DMS53 (cell line): ENCODE measurements at regions not wholly inside any gene's neighbourhood (a gene's known extent, or its start where the extent isn't known, plus 50 kb on each side); places are given as distances from the start of the nearest gene placed in this dataset.
A peak's percentile ranks its signal among the peaks of the same experiment; 100 is the strongest.
"Not testable (repeated sequence)": the region's sequence is repeated elsewhere in the genome, so short reads cannot be mapped to it uniquely, and the experiment has no call there.

Experiments used
- DNase-seq: peaks from one replicate; lab custom pipeline; 2025; lab: John Stamatoyannopoulos, UW

- no peak for DNase-seq
These were observed 250.3 kb downstream of the TTC32 start for GRCh38 chr2:19651466-19651865.

DNA sequence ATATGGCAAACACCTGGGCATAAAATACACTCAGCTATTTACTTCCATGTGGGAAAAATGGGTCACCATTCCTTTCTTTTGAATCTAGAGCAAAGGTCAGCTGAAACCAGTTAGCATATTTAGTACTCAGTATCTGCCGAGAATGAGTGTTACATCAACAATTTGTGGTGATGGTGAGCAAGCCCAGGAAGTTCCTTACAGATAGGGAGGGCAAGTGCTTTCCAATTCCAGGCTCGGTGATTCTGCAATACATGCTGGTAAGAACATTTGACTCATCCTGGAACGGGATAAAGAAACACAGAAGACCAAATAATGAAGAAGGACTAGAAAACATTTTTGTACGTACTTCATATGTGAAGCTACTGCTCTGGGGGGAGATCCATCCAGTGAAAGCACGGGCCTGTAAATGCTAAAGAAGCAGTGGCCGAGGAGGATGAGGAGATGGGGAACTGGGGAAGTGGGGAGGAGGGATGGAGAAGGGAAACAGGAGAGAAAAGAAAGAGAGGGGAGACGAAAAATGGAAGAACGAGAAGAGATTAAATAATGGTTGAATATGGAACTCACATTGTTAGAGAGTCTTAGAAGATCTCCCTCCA, 251.9 kb downstream of the TTC32 start:
- no peak for DNase-seq

DNA sequence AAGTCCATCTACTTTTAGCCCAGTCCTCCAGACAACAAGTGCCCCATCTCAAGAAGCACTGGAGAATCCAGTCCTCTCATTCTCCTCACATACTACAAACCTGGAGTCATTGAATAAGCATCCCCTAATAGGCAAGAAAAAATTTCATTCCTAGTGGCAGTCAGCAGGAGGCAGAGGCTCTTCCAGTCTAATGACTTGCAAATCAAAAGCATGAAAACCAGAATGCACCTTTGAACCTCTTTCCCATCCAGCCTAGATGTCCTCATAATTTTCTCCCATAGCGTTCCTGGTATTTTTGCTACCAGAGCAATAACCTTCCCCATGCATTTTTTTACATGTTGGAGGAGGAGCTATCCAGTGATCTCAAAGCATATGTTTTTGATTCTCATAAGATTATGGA, 252.6 kb downstream of the TTC32 start:
- no peak for DNase-seq

GRCh38 chr2:19648583-19648982, 253.2 kb downstream of the TTC32 start:
- no peak for DNase-seq

GRCh38 chr2:19646987-19647386, 254.8 kb downstream of the TTC32 start:
- no peak for DNase-seq

DNA sequence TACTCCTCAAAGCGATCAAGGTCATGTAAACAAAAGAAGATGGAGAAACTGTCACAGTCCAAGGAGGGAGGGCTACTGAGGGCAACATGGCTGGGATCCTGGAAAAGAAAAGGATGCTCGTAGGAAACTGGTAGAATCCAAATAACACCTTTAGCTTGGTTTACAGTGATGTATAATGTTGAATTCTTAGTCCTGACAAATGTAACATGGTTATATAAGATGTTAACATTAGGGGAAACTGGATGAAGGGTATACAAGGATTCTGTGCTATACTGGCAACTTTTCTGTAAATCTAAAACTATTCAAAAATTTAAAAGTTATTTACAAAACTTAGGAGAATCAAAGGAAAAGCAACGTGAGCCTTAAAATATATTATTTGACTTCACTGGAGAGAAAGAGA, 257.0 kb downstream of the TTC32 start:
- no peak for DNase-seq

GRCh38 chr2:19643117-19643518, 258.7 kb downstream of the TTC32 start:
- no peak for DNase-seq

GRCh38 chr2:19642501-19642900, 259.3 kb downstream of the TTC32 start:
- no peak for DNase-seq

DNA sequence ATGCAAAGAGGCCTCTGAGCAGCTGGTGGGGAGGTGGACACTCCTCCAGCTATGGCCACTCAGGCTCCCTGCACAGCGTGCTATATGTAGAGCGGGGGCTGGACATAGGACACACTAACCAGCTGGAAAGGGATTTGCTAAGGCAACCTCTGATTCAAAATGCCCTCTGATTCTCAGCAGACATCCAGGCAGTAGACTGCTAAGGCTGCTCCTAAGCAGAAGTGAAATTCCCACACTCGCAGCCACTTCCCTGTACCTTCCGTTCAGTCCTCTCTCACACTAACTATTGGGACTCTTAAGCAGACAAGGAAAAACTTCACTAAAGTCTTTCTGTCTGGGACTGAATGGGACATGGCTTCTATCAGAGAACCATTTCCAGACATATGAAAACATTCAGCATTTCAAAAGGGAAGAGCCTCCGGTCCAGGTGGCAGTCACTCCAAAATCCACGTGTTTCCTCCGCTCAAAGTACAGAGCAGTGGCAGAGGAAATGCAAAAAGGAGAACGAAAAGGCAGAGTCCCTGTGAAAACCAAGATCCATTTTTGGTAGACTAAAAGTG, 265.8 kb downstream of the TTC32 start:
- DNase-seq = no peak

DNA sequence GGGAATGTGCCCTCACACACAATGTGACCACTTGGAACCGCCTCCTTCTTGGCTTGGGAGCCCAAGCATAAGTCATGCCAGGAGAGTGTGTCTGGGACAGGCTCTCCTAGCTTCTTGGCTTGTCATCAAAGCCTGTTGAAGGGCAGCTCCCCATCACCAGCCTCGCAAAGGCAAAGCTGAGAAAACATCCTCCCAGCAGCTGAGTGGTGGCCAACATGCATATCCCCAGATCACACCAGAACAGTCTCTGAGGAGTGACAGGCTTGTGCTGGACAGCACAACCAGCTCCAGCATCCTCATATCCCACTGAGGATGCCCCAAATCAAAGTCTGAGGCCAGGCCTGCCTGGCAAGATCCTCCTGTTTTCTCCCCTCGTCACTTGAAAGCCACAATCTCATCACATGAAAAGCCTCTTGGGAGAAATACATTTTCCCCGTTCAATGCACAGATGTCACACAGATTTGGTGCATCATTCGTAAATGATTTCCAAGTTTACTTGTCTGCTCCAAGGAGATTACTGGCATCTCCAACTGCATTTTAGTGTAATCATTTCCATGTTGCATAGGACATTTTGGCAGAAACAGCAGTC, 269.3 kb downstream of the TTC32 start:
- DNase-seq = no peak

- no peak for DNase-seq
These were observed 269.9 kb downstream of the TTC32 start for GRCh38 chr2:19631871-19632270.

GRCh38 chr2:19630921-19631320, 270.9 kb downstream of the TTC32 start:
- DNase-seq = peak; percentile 4

DNA sequence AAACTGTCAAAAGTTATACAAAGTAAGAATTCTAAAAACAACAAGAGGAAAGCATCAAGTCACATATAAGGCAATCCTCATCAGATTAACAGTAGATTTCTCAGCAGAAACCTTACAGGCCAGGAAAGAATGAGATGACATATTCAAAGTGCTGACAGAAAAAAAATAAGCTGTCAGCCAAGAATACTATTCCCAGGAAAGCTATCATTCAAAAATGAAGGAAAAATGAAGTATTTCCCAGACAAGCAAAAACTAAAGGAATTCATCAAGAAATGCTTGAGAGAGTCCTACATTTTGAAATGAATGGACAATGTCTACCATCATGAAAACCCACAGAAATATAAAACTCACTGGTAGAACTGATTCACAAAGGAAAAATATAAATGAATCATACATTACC, 268.9 kb upstream of the OSR1 start:
- DNase-seq = no peak

- DNase-seq = peak; percentile 9
These were observed 265.1 kb upstream of the OSR1 start for GRCh38 chr2:19623488-19623887.

GRCh38 chr2:19617257-19617848, 258.9 kb upstream of the OSR1 start:
- DNase-seq = peak; percentile 83

DNA sequence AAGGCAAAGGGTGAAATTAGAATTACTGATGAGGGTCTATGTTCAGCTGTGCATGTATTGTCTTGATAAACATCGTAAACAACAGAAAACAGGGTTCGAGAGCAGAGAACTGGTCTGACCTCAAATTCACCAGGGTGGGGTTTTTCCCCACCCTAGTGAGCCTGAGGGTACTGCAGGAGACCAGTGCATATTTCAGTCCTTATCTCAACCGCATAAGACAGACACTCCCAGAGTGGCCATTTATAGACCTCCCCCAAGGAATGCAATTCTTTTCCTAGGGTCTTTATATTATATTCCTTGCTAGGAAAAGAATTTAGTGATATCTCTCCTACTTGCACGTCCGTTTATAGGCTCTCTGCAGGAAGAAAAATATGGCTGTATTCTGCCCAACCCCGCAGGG, 257.0 kb upstream of the OSR1 start:
- DNase-seq = not testable (repeated sequence)

DNA sequence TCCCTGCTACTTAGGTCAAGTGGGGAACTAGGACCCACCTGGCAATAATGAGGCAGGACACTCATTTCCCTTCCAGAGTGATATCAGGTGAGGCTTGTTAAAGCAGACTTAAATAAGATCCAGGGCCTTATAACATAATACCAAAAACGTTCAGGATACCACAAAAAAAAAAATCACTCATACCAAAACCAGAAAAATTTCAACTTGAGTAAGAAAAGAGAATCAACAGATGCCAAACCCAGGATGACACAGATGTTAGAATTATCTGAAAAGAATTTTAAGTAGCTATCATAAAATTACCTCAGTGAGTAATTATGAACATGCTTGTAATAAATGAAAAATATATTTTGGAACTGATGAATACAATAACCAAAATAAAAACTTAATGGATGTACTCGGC, 255.6 kb upstream of the OSR1 start:
- DNase-seq = no peak

DNA sequence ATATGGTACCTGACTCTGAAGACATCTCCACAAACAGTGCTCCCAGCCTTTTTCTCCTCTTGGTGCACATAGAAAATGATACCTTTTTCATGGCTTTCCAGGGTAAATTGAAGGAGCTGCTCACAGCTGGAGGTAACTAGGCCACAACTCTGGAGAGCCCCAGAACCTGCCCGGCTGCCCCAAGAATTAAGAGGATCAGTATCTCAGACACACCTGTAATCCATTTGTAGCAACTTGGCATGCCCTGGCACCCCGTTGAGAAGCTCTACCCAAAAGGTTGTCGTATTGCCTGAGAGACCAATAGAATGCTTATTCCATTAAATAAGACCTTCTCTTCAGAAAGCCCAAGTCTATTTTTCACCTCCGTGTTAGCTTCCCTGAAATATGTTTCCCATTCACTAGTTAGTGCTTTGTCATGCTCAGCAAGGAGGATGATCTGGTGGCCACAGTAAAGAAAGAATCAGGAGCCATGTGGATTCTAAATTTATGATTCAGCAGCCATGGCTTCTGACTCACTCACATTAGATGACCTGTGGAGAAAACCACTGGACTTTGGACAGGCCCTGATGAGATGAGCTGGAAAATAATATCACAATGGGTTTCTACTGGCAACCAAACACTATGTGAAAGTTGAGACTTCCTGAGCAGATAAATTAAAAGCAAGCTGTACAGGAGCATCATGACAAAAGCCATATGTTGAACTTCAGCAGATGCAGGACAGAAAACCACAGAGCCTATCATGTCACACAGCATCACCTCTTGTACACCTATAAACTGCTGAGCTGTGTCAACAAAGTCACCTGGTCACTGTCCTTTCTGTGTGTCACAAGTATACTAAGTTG, 253.3 kb upstream of the OSR1 start:
- DNase-seq = peak; percentile 94

DNA sequence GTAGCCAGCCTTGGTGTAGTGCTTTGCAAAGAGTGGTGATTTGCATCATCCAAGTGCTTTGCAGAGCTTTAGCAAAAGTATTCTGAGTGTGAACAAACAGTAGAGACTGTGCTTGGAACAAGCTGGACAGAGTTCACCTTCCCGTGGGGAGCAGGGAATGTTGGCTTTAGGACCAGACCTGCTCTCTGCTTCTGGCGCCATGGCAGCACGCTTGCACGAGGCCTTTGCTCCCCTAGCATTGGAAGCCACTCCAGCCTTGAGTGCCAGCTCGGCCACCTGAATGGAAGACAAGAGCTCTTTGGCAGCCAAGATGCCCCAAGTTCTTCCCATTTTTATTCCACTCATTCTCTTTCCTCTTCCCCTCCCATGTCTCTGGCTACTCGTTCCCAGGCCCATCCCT, 250.8 kb upstream of the OSR1 start:
- DNase-seq = no peak

DNA sequence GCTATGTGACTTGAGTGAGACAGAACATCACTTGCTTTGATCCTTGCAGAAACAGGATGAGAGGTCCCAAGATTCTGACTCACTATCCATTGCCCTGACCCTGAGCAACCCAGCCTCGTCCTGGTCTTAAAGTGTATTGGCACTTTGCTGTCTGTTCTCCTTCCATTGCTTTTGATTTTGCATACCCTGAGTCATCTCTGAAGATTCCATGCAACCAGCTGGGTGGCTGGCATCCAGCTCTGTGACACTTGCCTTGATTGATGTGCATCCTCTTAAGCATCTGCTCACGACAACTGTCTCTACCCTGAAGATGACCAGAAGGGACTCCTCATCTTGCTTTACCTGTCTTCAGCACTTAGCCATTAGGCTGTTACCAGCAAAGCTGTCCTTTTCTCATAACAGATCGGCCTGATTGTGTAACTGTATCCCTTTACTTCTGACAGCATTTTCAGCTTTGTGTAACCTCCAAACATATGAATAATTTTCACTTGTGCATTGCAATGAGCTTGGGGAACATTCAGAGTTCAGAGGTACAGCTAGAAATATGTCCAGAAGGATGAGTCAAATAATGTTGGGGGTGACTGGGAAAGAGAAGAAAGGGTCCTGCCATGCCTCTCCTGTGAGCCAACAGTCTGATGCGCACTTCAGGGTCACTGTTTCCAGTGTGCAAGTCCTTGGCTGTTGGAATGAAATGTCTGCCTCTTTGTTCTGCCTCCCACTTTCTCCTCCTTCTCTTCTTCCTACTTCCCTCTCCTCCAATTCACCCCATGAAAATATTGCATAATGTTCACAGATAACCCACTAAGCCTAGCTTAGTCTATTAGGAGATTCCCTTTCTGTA, 249.7 kb upstream of the OSR1 start:
- peak; percentile 6 for DNase-seq

GRCh38 chr2:19607400-19607799, 249.0 kb upstream of the OSR1 start:
- DNase-seq = no peak

DNA sequence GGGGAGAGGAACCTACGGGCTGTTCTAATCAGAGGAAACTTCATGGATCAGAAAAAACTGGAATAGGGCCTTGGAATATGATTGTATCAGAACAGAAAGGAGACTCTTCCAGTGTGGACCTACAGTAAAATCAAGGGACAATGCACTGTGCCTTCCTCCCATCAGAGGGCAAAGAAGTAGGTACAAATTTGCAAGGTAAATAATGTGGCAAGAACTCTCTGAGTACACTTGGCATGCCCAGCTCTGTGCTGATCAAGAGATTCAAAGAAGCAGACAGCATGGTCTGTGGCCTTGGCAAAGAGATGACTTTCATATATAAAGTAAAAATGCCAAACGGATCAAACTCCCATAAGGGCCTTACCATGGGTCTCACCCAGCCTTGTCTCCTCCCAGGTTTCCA, 242.6 kb upstream of the OSR1 start:
- DNase-seq = no peak
